H1 (cell line): ENCODE measurements at regions not wholly inside any gene's neighbourhood (a gene's known extent, or its start where the extent isn't known, plus 50 kb on each side); places are given as distances from the start of the nearest gene placed in this dataset.

ENCODE experiments used
- RNF2 ChIP-seq: fragments of 200-900, 300-1000 bp; sonication (generic); IDR thresholded peaks from 2 replicates; pipeline ENCODE4 v1.7.1; 2016; ENCODE audit warnings: borderline replicate concordance, low read depth, mild to moderate bottlenecking, antibody characterized with exemption, low read length; ENCODE audit not compliant: poor library complexity, severe bottlenecking; ENCODE audit errors: missing control alignments
- SP4 ChIP-seq: IDR thresholded peaks from 2 replicates; pipeline ENCODE4 v1.6.1; 2012; ENCODE audit warnings: low read length, inconsistent platforms

GRCh38 chr1:176271572-176271971 is 64.5 kb upstream of the COP1 start (continued):
- no peak for TF ChIP-seq RNF2
- no peak for TF ChIP-seq SP4
